COLO668 (cell line): ENCODE measurements at regions not wholly inside any gene's neighbourhood (a gene's known extent, or its start where the extent isn't known, plus 50 kb on each side); places are given as distances from the start of the nearest gene placed in this dataset.
"Not testable (repeated sequence)": the region's sequence is repeated elsewhere in the genome, so short reads cannot be mapped to it uniquely, and the experiment has no call there.

Experiments used
- DNase-seq: peaks from one replicate; lab custom pipeline; 2025; ENCODE audit not compliant: unreplicated experiment; lab: John Stamatoyannopoulos, UW

DNA sequence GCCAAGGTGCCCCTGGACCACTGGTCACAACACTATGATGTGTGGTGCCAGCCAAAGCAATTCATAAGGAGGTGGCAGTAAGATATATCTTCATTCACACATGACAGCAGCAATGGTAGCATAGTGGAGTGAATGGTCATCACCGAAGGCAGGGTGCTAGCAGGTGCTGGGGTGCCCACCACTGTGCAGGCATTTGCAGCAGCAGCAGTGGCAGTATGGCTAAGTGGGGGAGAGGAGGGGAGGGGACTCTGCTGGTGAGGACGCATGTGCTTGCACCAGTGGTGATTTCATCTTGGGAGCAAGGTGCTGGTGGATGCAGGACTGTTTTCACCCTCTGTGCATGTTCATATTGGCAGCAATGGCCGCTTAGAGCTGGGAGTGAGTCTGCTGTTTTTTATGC is 419.1 kb upstream of the KLHL4 start:
- no peak for DNase-seq

- DNase-seq = no peak
These were observed 412.5 kb upstream of the KLHL4 start for GRCh38 chrX:87105131-87105530.

- DNase-seq = no peak
These were observed 407.5 kb upstream of the KLHL4 start for GRCh38 chrX:87110142-87110541.

GRCh38 chrX:87140800-87141483 is 376.7 kb upstream of the KLHL4 start:
- no peak for DNase-seq

GRCh38 chrX:87160435-87161010 is 357.1 kb upstream of the KLHL4 start:
- DNase-seq = no peak

DNA sequence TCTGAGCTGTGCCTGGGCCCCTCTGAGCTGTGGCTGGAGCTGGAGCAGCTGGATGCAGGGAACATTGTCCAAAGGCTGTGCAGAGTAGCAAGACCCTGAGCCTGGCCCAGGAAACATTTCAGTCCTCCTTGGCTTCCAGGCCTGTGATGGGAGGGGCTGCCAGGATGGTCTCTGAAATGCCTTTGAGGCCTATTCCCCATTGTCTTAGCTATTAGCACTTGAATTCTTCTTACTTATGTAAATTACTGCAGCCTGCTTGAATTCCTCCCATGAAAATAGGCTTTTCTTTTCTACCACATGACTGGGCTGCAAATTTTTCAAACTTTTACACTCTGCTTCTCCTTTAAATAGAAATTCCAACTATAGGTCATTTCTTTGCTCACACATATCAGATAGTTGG is 349.8 kb upstream of the KLHL4 start:
- DNase-seq = no peak

DNA sequence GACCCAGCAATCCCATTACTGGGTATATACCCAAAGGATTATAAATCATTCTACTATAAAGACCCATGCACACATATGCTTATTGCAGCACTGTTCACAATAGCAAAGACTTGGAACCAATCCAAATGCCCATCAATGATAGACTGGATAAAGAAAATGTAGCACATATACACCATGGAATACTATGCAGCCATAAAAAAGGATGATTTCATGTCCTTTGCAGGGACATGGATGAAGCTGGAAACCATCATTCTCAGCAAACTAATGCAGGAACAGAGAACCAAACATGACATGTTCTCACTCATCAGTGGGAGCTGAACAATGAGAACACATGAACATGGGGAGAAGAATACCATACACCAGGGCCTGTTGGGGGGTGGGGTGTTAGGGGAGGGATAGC is 339.6 kb upstream of the KLHL4 start:
- not testable (repeated sequence) for DNase-seq
